Loucy (cell line): ENCODE measurements at regions not wholly inside any gene's neighbourhood (a gene's known extent, or its start where the extent isn't known, plus 50 kb on each side); places are given as distances from the start of the nearest gene placed in this dataset.

Experiments used
- H2AFZ ChIP-seq: fragments of 200-600 bp; sonication (generic); 2 replicates; pipeline ENCODE4 v1.6.0; 2016; ENCODE audit warnings: antibody characterized with exemption, mild to moderate bottlenecking, low read length, moderate library complexity
- H3F3A ChIP-seq: fragments of 200-600 bp; 2 replicates; pipeline ENCODE4 v1.6.0; 2016; ENCODE audit warnings: antibody characterized with exemption, low read depth, mild to moderate bottlenecking
- H3K27me3 ChIP-seq: fragments of 200-600 bp; sonication (generic); 2 replicates; pipeline ENCODE4 v1.6.1; 2014; ENCODE audit warnings: low read length, mild to moderate bottlenecking; ENCODE audit not compliant: insufficient read depth, poor library complexity, severe bottlenecking
- H3K36me3 ChIP-seq: fragments of 200-600 bp; sonication (generic); 2 replicates; pipeline ENCODE4 v1.6.1; 2016; ENCODE audit warnings: low read length; ENCODE audit not compliant: insufficient read depth
- H3K4me1 ChIP-seq: fragments of 200-600 bp; sonication (generic); 2 replicates; pipeline ENCODE4 v1.5.1; 2014; ENCODE audit warnings: low read length, mild to moderate bottlenecking; ENCODE audit not compliant: insufficient read depth, poor library complexity, severe bottlenecking
- H3K4me2 ChIP-seq: fragments of 200-600 bp; sonication (generic); 2 replicates; pipeline ENCODE4 v1.6.0; 2014; ENCODE audit warnings: antibody characterized with exemption, low read length, low read depth, mild to moderate bottlenecking; ENCODE audit not compliant: poor library complexity, severe bottlenecking
- H3K4me3 ChIP-seq: fragments of 200-600 bp; sonication (generic); 2 replicates; pipeline ENCODE4 v1.5.1; 2014; ENCODE audit warnings: low read length, mild to moderate bottlenecking, mixed read lengths; ENCODE audit not compliant: poor library complexity, severe bottlenecking
- H3K79me2 ChIP-seq: fragments of 200-600 bp; sonication (generic); 2 replicates; pipeline ENCODE4 v1.6.1; 2014; ENCODE audit warnings: low read length; ENCODE audit not compliant: insufficient read depth
- H3K9ac ChIP-seq: fragments of 200-600 bp; sonication (generic); 2 replicates; pipeline ENCODE4 v1.6.0; 2014; ENCODE audit warnings: mild to moderate bottlenecking, low read depth, low read length, moderate library complexity; ENCODE audit not compliant: poor library complexity, severe bottlenecking
- H3K9me2 ChIP-seq: fragments of 200-600 bp; sonication (generic); replicated peaks from 2 replicates; pipeline ENCODE4 v1.6.1; 2016; ENCODE audit warnings: low read depth, low read length, mixed read lengths
- H3K9me3 ChIP-seq: fragments of 200-600 bp; sonication (generic); 2 replicates; pipeline ENCODE4 v1.6.1; 2014; ENCODE audit warnings: mild to moderate bottlenecking, antibody characterized with exemption, low read length, low read depth; ENCODE audit not compliant: insufficient read depth
- H4K20me1 ChIP-seq: fragments of 200-600 bp; sonication (generic); 2 replicates; pipeline ENCODE4 v1.6.0; 2014; ENCODE audit warnings: antibody characterized with exemption, low read length, mild to moderate bottlenecking; ENCODE audit not compliant: insufficient read depth, poor library complexity, severe bottlenecking
- EZH2phosphoT487 ChIP-seq: fragments of 200-600 bp; IDR thresholded peaks from 2 replicates; pipeline ENCODE4 v1.6.1; 2018; ENCODE audit warnings: antibody characterized with exemption, mild to moderate bottlenecking, moderate library complexity, borderline replicate concordance
- TF ChIP-seq, protein P1 (sequence below): fragments of 200-600 bp; sonication (generic); conservative IDR thresholded peaks from 2 replicates; pipeline ENCODE4 v1.5.1; 2014; ENCODE audit warnings: mild to moderate bottlenecking, antibody characterized with exemption, low read length

DNA sequence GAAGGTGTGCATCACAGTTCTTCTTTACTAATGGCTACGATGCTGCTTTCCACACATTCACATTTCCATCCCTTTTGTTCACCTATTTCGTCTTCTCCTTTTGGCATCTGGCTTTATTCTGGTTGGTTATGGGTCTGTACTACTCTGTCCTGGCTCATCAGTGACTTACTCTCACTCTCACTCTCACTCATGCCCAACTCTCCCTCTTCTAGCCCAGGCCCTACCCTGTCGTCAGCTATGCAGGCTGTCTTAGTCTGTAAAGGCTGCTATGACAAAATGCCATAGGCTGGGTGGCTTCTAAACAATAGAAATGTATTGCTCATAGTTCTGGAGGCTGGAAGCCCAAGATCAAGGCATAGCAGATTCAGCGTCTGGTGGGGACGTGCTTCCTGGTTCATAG is 105.6 kb upstream of the PUDP start:
- no peaks in the 10 kb centered on the region for H3K9me2 ChIP-seq
- peaks cover 35% of the 10 kb centered on the region; the same call in 1 of the 2 replicates for H3K36me3 ChIP-seq
- no peak overlapping the region for H3K9ac ChIP-seq
- no peaks in the 10 kb centered on the region for H3K4me1 ChIP-seq
- no peak overlapping the region for H3K4me3 ChIP-seq
- no peaks in the 10 kb centered on the region for H3F3A ChIP-seq
- H2AFZ ChIP-seq: no peak overlapping the region
- H3K27me3 ChIP-seq: no peaks in the 10 kb centered on the region
- no peaks in the 10 kb centered on the region for H3K79me2 ChIP-seq
- no peak overlapping the region for H3K4me2 ChIP-seq
- H3K9me3 ChIP-seq: no peaks in the 10 kb centered on the region
- H4K20me1 ChIP-seq: no peaks in the 10 kb centered on the region
- TF ChIP-seq, protein P1, sequence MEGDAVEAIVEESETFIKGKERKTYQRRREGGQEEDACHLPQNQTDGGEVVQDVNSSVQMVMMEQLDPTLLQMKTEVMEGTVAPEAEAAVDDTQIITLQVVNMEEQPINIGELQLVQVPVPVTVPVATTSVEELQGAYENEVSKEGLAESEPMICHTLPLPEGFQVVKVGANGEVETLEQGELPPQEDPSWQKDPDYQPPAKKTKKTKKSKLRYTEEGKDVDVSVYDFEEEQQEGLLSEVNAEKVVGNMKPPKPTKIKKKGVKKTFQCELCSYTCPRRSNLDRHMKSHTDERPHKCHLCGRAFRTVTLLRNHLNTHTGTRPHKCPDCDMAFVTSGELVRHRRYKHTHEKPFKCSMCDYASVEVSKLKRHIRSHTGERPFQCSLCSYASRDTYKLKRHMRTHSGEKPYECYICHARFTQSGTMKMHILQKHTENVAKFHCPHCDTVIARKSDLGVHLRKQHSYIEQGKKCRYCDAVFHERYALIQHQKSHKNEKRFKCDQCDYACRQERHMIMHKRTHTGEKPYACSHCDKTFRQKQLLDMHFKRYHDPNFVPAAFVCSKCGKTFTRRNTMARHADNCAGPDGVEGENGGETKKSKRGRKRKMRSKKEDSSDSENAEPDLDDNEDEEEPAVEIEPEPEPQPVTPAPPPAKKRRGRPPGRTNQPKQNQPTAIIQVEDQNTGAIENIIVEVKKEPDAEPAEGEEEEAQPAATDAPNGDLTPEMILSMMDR: no peak
- TF ChIP-seq EZH2phosphoT487: no peak

DNA sequence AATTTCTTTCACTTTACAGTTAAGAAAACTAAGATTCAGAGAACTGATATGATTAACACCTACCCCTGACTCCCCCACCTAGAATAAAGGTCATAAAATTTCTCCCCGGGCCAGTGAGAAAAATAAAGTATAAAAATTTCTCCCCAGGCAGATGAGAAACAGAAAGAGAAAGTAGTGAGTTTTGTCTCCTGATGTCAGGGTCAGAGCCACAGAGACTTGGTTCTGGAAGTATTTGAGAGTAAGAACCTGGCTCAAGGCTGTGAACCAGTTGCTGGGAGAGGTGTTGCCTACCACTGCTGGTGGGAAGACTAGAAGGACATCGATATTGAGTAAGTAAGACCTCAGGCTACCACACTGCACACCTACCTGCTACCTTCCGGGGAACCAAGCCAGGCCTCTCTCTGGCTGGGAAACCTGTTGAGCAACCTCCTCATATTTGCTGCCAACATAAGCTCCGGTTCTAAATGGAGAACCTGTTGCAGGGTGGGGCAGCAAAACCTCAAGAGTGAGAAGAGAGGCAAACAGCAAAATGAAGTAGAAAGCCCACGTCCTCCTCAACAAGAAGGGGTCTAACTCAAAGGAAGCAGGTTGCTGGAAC is 104.2 kb upstream of the PUDP start:
- no peak overlapping the region for H2AFZ ChIP-seq
- H3K79me2 ChIP-seq: no peaks in the 10 kb centered on the region
- no peak overlapping the region for H3K4me2 ChIP-seq

DNA sequence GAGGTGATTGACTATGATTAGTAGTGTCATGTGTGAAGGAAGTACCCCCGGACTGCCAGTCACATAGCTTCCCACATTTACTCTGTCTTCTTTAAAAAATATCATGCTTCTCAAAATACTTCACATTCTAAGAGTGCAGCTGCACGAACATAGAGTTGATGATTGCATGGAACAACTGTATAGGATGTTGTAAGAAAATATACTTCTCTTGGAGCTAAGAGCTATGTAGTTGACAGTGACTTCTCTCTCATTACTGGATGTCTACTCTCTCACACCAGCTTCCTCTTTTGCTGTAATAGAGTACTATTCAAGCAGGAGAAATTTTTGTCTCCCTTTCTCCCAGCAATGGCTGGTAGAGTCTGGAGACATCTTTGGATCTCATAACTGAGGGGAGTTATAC is 99.4 kb upstream of the PUDP start:
- Histone ChIP-seq H3K79me2 (no peaks in the 10 kb centered on the region), H3K4me1 (peaks cover 16% of the 10 kb centered on the region), H3K4me3 (no peak overlapping the region), H4K20me1 (no peaks in the 10 kb centered on the region), H3K4me2 (no peak overlapping the region), H3F3A (no peaks in the 10 kb centered on the region), H2AFZ (no peak overlapping the region), H3K9ac (no peak overlapping the region), H3K27me3 (no peaks in the 10 kb centered on the region), H3K9me2 (no peaks in the 10 kb centered on the region), H3K36me3 (no peaks in the 10 kb centered on the region; the same call in 1 of the 2 replicates), H3K9me3 (no peaks in the 10 kb centered on the region)
- TF ChIP-seq, protein P1: no peak
- TF ChIP-seq EZH2phosphoT487: no peak

More for the DNA sequence above, 104.2 kb upstream of the PUDP start:
- H3K4me3 ChIP-seq: no peak overlapping the region
- no peaks in the 10 kb centered on the region for H3K9me3 ChIP-seq
- H4K20me1 ChIP-seq: no peaks in the 10 kb centered on the region
- no peaks in the 10 kb centered on the region for H3K27me3 ChIP-seq
- no peak overlapping the region for H3K9ac ChIP-seq
- H3K4me1 ChIP-seq: no peaks in the 10 kb centered on the region
- H3K36me3 ChIP-seq: peaks cover 28% of the 10 kb centered on the region; the same call in 1 of the 2 replicates
- TF ChIP-seq, protein P1: no peak
- no peak for TF ChIP-seq EZH2phosphoT487
- H3F3A ChIP-seq: no peaks in the 10 kb centered on the region
- no peaks in the 10 kb centered on the region for H3K9me2 ChIP-seq
